ENCODE measurements at regions not wholly inside any gene's neighbourhood (a gene's known extent, or its start where the extent isn't known, plus 50 kb on each side); places are given as distances from the start of the nearest gene placed in this dataset.
"Not testable (repeated sequence)": the region's sequence is repeated elsewhere in the genome, so short reads cannot be mapped to it uniquely, and the experiment has no call there.

DNA sequence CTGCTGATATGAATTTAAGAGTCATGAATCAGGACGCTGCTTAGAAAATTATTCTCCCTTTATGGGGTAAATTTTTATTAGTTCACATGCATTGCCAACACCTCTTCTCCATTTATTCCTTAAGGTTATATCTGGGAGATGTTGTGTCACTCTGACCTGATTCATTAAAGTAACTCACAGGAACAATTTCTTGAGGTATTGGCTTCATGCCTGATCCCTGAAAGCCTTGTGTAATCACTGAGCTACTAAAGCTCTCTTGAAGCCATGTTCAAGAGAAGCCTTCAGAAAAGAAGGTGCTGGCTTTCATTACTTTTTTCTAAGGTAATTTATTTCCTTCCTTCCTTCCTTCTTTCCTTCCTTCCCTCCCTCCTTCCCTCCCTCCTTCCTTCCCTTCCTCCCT lies 420.6 kb downstream of the RAB38 start:
- no peak for DNase-seq

DNA sequence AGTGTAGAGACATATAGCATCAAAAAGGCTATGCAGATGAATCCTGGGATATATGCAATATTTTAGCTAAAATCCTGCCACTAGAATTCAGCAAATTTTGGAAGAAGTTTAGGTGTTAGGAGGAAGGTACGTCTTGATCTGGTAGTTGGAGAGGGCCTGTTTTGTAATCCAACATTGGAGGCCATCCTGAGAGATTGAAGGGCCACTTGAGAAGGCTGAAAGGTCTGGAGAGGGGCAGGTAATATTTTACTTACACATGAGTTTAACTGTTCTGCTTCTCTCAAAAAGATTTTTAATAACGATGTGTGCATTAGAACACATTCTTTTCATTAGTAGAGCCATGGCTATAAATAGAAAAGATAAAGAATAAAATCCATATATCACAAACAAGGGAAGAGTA lies 422.1 kb downstream of the RAB38 start:
- no peak for DNase-seq

DNA sequence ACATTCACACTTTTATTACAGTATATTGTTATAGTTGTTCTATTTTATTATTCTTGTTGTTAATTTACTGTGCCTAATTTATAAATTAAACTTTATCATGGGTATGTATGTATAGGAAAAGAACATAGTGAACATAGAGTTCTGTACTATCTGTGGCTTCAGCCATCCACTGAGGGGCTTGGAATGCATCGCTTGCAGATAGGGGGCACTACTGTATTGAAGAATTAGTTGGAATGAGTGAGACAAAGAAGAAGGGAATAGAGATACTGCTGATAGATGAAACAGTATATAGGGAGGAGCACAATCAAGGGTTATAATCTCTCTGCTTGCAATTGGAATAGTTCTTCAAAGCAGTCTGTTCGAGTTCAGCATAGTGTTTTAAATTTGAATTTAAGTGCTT lies 432.2 kb downstream of the RAB38 start:
- peak; percentile 65 for DNase-seq

DNA sequence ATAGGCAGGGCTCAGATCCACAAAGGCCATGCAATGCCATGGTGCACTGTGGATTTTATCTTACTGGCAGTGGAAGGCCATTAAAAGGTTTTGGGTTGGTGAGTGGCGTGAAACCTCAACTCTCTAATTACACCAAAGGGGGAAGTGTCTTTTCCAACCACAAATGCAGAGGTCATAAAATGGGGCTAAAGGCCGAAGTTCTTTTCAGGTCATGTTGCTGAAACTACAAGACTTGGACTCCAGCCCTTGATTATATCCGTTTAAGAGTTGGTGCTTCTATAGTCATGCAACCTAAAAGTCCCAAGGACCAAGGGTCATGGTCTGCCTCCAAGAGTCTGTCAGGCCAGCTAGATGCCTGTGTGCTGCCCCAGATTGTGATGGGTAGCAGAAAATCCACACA lies 434.3 kb downstream of the RAB38 start:
- DNase-seq, result no peak

DNA sequence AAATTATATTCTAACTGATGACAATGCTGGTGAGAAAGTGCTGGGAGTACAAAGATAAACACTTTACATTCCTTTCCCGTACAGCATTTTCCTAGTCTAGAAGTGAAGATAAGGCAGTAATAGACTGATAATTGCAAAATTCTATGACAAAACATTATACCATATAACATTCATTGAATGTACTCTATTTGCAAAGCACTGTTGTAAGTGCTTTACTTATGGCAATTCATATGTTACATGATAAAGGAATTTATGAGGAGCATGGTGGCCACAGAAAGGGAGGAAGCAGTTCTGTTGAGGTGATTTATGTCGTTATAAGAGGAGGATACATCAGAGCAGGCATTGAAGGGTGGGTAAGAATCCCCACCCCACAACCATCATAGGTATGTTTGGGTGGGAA lies 434.8 kb downstream of the RAB38 start:
- DNase-seq, result no peak

DNA sequence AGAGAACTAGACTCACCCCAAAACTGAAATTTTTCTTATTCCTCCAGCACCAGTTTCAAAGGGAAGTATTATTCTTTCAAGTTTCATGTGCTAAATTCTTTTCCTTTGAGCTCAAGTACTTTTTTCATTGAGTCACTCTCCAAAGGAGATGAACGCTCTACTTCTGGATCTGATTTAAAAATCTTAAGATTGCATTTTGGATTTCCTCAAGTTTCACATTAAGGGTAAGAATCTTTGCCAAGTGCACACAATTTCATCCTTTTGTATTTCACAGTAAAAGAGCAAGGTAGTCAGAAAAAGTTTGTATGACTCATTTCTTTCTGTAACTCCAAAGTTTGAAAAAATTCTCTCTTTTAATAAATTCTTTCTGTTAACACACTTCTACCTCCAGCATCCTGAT lies 435.5 kb downstream of the RAB38 start:
- DNase-seq, result no peak

DNA sequence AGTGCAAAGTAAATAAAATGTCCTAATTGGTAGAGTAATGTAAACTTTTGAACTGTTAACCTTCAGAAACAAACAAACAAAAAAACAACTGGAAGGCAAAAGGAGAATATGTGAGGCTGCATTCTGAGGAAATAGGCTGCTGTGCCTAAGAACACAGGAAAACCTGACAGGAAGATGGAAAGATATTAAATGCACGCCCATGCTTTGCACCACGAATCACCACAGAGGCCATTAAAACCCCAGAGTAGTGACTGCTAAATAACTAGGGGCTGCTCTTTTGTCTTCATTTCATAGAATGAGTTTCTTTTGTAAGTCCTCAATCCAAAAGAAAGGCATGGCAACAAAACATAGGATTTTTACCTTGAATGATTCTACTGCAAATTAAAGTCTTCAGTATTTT lies 436.0 kb downstream of the RAB38 start:
- DNase-seq, result peak; percentile 44

DNA sequence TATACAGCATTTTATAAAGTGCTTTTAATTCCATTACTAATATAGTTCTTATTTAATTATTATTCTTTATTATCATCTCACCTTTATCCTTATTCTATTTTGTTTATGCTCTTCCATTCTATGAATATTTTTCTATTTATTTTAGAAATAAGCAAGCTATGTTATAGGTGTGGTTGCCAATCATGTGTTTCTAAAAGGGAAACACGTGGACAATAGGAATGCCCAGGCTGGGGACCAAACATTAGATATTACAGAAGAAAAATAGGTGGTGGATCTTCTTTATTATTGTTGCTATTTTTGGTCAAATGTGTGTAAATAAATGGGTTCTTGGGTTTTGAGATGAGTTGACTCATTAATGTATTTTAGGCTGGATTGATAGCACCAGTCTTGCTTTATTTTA lies 438.3 kb downstream of the RAB38 start:
- DNase-seq, result no peak

DNA sequence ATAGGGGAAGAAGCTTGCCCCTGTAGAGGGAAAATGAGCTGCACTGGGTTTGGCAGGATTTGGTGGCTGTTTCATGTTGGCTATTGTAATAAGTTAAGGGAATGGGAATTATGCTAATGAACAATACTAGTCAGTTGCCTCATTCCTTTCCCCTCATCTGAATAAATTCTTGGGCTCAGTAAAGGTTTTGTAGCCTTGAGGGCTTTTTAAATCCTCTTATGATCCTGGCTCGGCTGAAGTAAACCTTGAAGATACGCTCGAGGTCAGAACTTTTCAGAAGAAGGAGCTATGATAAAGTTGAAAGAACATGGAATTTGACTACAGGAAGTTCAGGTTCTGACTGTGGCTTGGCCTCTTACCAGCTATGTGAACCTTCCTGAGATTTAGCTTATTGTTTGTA lies 448.7 kb downstream of the RAB38 start:
- DNase-seq, result no peak

DNA sequence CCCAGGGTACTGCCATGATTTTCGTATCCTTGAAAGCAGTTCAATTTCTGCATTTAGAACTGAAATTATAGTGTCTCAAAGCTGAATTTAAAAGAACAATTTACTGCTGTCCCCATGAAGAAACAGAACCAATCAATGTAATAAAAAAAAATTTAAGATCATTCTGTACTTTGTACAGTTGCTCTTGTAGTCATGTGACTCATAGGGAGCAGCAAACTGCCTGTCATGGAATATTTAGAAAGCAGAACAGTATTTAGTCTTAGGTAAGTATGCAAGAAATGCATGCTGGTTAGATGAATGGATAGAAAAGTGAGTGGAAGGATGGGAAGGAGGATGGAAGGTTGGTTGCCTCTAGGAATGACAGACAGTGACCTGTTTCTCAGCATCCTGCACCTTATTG lies 450.9 kb downstream of the RAB38 start:
- no peak for DNase-seq

DNA sequence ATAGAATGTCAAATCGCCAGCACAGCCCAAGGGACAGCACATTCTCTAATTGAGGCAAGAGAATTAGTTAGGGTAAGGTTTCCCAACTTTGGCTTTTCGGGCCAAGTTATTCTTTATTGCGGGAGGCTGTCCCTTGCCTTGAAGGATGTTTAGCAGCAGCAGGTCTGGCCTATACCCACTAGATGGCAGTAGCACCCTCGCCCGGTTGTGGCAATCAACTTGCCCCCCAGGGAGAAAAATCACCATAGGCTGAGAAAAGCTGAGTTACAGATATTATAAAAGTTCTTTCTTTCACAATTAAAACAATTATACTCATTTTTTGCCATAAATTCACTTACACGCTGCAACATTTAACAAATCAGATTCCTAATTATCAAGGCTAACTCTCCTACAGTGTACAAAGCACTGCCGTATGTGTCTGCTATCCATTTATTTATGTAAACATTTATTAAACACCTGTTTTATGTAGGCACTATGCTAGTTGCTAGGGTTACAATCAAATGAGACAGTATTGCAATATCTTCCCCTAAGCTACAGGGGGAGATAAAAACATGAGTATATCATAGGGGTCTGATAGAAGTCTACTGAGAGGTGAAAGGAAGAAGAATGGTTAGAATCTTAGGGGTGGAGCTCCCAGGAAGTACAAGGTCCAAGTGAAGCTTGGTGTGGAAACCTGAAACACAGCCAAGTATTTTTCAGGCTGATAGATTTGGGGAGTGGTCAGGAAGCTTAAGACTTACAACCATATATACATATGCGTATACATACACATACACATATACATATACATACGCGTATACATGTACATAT lies 452.3 kb downstream of the RAB38 start:
- peak; percentile 71 for DNase-seq

DNA sequence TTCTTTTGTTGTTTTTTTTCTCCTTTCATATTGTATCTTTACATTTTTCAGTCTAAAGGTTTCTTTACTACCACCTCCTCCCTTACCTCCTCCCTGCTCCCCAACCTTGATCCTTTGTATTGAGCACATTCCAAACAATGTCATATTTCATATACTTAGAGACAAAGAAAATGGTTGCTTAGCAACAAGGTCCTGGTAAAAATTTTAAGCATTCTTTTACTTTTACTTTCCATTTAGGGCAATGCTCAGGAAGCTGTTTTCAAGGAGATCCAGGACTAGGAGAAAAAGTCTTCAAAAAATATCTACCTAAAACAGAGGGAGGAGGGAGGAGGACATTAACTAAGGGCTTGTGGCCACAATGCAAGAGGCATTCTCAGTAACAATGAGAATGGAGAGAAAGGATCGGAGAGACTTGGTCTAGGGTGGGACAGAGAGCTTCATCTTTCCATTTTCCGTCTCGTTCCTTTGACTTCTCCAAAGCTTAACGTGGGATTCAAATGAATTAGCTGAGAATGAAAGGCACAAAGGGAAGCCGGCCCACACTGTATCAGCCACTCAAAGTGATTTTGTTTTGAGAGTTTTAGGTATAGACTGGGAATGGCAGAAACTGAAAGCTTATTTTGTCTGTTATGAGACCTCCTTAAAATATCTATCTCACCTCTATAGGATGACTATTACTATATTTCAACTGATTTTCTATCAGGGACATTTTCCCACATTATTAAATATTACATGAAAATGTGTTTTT lies 455.7 kb downstream of the RAB38 start:
- no peak for DNase-seq

DNA sequence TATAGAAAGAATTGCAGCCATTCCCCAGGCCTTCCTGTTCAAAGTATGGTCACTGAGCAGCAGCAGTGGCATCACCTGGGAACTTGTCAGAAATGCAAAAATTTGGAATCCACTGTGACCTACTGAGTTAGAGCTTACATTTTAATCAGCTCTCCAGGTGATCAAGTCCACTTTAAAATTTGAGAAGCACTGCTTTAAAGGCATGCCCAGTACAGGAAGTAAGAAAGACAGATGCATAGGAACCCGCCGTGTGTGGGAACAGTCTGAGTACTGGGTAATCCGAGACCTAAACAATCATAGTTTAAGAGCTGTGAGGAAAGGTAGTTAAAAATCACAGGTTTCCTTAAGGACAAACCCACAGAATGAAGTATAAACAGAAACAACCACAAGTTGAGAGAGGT lies 462.4 kb downstream of the RAB38 start:
- peak; percentile 58 for DNase-seq

DNA sequence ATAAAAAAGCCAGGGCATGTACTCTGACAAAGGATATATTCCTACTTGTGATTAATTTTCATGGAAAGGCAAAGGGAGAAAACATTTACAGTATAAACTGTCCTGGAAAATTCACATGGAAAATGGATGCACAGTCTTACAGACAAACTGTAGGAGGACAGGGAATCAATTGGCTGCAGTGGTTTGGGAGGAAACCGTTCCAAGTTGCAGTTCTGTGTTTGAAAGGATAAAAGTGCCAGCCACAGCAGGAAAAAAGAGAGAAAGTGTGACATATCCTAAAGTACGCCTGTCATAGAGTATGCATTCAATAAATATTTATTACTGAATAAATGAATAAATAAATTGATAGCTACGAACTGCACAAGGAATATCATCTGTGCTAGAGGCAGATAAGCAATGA lies 462.9 kb downstream of the RAB38 start:
- no peak for DNase-seq

DNA sequence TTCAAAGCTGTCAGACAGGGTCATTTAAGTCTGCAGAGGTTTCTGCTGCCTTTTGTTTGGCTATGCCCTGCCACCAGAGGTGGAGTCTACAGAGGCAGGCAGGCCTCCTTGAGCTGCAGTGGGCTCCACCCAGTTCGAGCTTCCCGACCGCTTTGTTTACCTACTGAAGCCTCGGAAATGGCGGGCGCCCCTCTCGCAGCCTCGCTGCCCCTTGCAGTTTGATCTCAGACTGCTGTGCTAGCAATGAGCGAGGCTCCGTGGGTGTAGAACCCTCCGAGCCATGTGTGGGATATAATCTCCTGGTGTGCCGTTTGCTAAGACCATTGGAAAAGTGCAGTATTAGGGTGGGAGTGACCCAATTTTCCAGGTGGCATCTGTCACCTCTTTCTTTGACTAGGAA lies 471.7 kb downstream of the RAB38 start:
- not testable (repeated sequence) for DNase-seq

DNA sequence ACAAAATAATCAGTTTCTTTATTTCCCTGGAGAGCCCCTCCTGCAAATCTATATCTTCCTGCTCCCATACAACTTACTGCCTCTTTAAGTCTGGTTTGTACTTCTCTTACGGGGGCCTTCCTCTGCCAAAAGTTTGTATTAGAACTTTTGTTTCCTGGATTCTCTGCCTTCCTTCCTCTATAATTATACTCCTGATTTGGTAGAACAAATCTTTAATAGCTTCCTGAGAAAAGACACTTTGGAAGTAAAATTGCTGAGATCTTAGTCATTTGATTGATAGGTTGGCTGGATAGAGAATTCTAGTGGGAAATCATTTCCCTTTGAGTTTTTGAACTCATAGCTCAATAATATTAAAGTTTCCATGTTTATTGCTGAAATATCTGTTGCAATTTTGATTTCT lies 499.2 kb downstream of the RAB38 start:
- DNase-seq, result no peak

DNA sequence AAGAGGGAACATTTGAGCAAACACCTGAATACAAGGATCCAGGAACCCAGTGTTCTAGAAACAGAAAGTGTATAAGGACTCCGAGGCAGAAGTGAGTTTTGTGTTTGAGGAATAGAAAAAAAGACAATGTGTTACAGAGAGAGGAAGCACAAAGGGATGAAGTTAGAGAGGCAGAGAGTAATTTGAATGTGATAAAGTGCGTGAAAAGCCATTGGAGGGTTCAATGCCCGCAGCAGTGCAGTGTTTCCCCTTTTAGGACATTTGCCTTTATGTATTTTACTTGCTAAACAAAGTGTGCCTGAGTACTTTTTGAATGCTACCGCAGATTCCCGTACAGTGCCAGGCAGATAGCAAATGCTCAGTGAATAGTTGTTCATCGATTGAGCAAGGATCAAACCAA lies 508.5 kb downstream of the RAB38 start:
- no peak for DNase-seq

DNA sequence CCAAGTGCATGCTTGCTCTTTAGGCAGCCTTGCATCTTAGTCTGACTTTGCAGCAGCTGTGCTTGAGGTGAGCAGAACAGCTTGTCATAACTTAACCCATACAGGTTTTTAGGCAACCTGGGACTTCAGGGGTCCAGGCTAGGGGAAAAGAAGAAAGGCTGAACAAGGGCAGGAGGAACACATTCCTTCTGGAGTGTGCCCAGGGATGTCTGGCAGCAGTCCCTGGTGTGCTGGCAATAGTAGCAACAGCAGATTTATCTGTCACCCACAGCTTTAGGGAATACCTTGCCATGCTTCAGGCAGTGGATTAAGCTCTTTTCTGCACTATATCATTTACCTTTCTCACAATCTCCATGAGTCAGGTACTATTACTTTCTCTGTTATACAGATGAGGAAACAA lies 513.0 kb downstream of the RAB38 start:
- no peak for DNase-seq

DNA sequence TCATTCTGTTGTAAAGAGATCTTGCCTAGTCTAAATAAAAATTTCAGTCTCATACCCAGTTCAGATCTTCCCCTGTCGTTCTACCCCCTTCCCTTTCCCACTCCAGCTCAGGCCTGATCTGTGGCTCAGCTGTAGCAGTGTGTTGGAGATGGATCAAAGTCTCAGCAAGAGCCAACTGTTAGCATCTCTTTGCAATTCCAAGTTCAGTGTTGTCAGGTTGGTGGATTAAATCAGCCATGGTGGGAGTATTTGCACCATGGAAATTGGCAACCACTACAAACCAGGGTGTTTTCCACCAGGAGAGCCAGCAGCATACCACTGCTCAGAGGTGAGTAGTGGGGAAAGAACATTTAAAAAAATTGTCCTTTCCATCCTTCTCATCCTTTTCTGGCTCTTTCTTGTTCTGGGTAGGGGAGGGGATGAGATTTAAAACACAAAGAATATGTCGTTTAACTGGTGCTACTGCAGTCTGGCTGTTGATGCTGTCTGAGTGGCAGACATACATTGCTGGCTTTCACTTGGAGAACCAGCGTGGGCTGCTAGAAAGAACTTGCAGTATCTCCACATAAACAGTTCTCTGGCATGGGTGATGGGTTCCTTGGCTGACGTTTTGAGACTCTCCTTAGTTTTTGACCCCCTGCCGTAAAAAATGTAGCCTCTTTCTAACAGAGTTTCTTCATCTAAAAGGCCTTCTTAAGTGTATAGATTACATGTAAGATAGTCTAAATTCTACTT lies 514.1 kb downstream of the RAB38 start:
- no peak for DNase-seq

DNA sequence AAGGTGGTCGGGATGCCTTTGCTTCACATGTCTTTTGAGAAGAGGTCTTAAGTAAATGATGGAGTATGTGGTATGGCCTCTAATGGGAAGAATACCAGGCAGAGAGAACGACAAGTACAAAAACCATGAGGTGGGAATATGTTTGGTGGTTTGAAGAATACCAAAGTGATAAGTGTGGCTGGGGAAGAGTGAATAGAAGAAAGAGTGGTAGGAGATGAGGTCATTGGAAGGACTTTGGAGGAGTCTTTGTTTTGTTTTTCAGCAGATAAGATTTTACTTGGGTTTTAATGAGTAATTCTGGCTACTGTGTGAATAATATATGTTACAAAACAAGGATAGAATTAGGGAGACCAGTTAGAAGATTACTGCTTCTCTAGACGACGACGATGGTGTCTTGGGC lies 515.4 kb downstream of the RAB38 start:
- no peak for DNase-seq

DNA sequence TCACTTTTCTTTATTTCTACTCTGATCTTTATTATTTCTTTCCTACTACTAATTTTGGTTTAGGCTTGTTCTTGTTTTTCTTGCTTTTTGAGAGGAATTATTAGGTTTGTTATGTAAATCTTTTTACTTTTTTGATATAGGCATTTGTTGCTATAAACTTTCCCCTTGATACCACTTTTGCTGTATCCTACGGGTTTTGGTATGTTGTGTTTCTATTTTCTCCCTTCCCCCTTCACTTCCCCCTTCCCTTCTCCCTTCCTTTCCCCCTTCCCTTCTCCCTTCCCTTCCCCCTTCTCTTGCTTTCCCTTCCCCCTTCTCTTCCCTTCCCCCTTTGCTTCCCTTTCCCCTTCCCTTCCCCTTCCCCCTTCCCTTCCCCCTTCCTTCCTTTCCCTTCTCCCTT lies 529.6 kb downstream of the RAB38 start:
- no peak for DNase-seq

DNA sequence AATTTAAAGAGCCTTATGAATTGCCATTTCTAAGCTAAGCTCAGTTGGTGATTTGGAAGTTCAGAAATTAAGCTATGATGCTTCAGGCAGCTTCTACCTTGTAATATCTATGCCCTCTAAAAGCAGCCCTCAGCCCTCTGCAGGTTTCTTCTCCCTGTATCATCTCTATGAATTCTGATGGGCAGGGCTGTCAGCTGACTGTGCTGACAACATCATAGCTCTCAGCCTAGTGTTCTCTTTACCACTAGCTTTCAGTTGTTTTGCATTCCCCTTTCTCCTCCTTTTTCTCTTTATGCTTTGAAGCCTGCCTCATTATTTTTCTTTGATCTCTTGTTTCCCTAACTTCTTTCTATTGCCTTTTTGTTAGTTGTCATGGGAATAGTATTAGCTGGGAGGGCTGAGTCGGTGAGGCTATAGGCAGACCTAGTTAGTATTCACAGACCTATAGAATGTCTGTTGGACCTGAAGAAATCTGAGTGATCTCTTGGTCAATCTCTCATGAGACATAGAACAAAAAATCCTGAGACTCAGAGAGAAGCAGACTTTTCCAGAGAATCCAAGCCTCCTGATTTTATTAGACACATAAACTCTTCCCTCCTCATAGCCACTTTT lies 535.4 kb downstream of the RAB38 start:
- DNase-seq, result no peak

DNA sequence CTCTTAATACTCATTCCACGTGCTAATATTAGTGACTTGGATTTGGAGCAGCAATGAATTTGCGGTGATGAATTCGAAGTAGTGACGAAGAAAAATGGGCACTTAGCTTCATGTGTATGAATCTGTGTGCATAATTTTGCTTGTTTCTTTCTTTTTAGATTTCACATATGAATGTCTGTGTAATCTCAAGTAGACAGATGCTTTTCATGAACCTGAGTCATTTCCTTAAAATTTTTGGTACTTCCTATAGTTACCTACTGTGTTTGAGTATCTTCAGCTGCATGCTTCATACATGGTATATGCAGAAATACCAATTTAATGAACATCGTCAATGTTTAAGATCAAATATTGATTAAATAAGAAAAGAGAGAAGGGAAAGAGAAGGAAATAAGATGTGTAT lies 540.2 kb downstream of the RAB38 start:
- no peak for DNase-seq

DNA sequence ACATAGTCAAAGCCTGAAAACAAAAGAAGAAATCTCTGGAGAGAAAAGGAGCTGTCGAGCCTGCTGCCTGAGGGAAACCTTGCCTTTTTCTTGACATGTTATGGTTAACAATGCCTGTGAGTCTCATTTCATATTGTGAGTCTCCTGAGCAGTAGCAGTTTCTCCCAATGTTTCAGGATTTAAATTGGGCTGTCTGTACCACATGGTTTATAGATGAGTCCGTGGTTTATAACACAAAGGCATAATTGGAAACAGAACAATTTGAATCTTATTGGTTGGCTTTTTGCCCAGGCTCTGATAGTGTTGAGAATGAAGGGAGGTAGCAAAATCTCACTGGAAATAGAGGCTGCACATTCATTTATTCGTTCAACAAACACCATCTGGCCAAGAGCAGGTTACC lies 540.9 kb downstream of the RAB38 start:
- peak; percentile 30 for DNase-seq

Data from NCI-H69 (cell line).